Parathyroid adenoma (tissue), 2 donors: ENCODE measurements at regions not wholly inside any gene's neighbourhood (a gene's known extent, or its start where the extent isn't known, plus 50 kb on each side); places are given as distances from the start of the nearest gene placed in this dataset.

ENCODE experiments used
- H2AFZ ChIP-seq: fragments of 300-600 bp; sonication (generic); one replicate; pipeline ENCODE4 v1.7.0; 2017; ENCODE audit warnings: antibody characterized with exemption, mild to moderate bottlenecking
- H3K27ac ChIP-seq: fragments of 300-600 bp; sonication (generic); one replicate; pipeline ENCODE4 v1.7.0; 2017
- H3K27me3 ChIP-seq: fragments of 300-600 bp; sonication (generic); one replicate; pipeline ENCODE4 v1.7.0; 2017; ENCODE audit warnings: low read length; ENCODE audit not compliant: control insufficient read depth, insufficient read depth
- H3K36me3 ChIP-seq: fragments of 300-600 bp; sonication (generic); one replicate; pipeline ENCODE4 v1.7.0; 2017; ENCODE audit warnings: low read length; ENCODE audit not compliant: control insufficient read depth, insufficient read depth
- H3K4me1 ChIP-seq: fragments of 300-600 bp; sonication (generic); one replicate; pipeline ENCODE4 v1.7.0; 2017; ENCODE audit warnings: control low read depth
- H3K4me2 ChIP-seq: fragments of 300-600 bp; sonication (generic); one replicate; pipeline ENCODE4 v1.7.0; 2017; ENCODE audit warnings: low read length
- H3K4me3 ChIP-seq: fragments of 300-600 bp; sonication (generic); one replicate; pipeline ENCODE4 v1.7.0; 2017; ENCODE audit warnings: low read depth, low read length
- H3K79me2 ChIP-seq: fragments of 300-600 bp; sonication (generic); one replicate; pipeline ENCODE4 v1.7.0; 2017; ENCODE audit warnings: control low read depth
- H3K9ac ChIP-seq: fragments of 300-600 bp; sonication (generic); one replicate; pipeline ENCODE4 v1.7.0; 2017; ENCODE audit warnings: mild to moderate bottlenecking
- H3K9me3 ChIP-seq: fragments of 300-600 bp; sonication (generic); one replicate; pipeline ENCODE4 v1.7.0; 2017; ENCODE audit warnings: low read length; ENCODE audit not compliant: control insufficient read depth
- TF ChIP-seq, protein P1 (sequence below): fragments of 300-600 bp; sonication (generic); IDR thresholded peaks from one replicate; pipeline ENCODE4 v1.7.0; 2017; ENCODE audit warnings: antibody characterized with exemption, mild to moderate bottlenecking
- donor health status: primary hyperparathyroidism.

DNA sequence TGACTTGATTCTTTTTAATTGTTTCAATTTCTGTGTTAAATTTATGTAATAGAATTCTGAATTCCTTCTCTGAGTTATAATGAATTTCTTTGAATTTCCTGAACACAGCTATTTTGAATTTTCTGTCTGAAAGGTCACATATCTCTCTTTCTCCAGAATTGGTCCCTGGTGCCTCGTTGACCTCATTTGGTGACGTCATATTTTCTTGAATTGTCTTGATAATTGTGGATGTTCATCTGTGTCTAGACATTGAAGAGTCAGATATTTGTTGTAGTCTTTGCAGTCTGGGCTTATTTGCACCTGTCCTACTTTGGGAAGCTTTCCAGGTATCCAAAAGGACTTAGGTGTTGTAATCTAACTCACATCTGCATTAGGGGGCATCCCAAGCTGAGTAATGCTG is 111.4 kb upstream of the LRRTM4 start:
- Histone ChIP-seq H3K36me3 (no peaks in the 10 kb centered on the region), H3K9me3 (no peaks in the 10 kb centered on the region), H3K27ac (no peak overlapping the region), H3K9ac (no peak overlapping the region), H3K79me2 (no peaks in the 10 kb centered on the region), H3K4me3 (no peak overlapping the region), H3K27me3 (no peaks in the 10 kb centered on the region), H3K4me1 (no peaks in the 10 kb centered on the region), H3K4me2 (no peak overlapping the region), H2AFZ (no peak overlapping the region)
- TF ChIP-seq, protein P1, sequence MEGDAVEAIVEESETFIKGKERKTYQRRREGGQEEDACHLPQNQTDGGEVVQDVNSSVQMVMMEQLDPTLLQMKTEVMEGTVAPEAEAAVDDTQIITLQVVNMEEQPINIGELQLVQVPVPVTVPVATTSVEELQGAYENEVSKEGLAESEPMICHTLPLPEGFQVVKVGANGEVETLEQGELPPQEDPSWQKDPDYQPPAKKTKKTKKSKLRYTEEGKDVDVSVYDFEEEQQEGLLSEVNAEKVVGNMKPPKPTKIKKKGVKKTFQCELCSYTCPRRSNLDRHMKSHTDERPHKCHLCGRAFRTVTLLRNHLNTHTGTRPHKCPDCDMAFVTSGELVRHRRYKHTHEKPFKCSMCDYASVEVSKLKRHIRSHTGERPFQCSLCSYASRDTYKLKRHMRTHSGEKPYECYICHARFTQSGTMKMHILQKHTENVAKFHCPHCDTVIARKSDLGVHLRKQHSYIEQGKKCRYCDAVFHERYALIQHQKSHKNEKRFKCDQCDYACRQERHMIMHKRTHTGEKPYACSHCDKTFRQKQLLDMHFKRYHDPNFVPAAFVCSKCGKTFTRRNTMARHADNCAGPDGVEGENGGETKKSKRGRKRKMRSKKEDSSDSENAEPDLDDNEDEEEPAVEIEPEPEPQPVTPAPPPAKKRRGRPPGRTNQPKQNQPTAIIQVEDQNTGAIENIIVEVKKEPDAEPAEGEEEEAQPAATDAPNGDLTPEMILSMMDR, result no peak

DNA sequence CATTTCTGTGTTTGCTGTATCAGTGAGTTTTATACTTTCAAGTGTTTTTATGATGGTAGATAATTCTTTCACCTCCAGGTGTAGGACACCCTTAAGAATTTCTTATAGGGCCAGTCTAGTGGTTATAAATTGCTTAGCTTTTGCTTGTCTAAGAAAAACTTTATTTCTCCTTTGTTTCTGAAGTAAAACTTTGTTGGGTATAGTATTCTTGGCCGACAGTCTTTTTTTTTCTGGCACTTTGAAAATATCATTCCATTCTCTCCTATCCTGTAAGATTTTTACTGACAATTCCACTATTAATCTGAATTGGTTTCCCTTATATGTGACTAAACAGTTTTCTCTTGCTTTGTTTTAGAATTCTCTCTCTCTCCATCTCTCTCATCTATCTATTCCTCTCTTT is 118.7 kb upstream of the LRRTM4 start:
- no peak overlapping the region for H3K4me3 ChIP-seq
- no peaks in the 10 kb centered on the region for H3K9me3 ChIP-seq
- H3K79me2 ChIP-seq, result no peaks in the 10 kb centered on the region
- H3K27me3 ChIP-seq, result no peaks in the 10 kb centered on the region
- H3K36me3 ChIP-seq, result no peaks in the 10 kb centered on the region
- no peak overlapping the region for H3K9ac ChIP-seq
- no peaks in the 10 kb centered on the region for H3K4me1 ChIP-seq
- no peak overlapping the region for H2AFZ ChIP-seq
- H3K4me2 ChIP-seq, result no peak overlapping the region
- TF ChIP-seq, protein P1, result no peak
- H3K27ac ChIP-seq, result no peak overlapping the region

DNA sequence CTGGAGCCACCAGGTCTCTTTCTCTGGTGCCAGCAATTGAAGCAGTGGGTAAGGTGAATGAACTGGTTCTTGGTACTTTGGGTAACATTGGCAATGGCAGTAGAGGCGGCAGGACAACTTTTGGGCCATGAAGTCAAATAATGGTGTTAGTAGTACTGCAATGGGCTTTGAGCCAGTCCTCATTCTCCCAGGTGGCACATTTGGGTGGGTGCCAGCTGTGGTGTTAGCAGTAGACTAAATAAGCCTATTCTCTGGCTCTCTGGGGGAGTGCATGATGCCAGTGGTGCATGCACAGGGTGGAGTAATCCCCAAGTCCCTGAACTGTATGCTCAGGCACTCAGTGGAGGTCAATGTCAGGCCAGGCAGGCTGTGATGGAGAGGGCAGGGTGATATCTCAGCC is 120.2 kb upstream of the LRRTM4 start:
- TF ChIP-seq, protein P1, result no peak
- H3K4me2 ChIP-seq, result no peak overlapping the region
- H3K4me1 ChIP-seq, result no peaks in the 10 kb centered on the region
- H3K27ac ChIP-seq, result no peak overlapping the region
- H3K36me3 ChIP-seq, result no peaks in the 10 kb centered on the region
- H3K9me3 ChIP-seq, result no peaks in the 10 kb centered on the region
- H3K4me3 ChIP-seq, result no peak overlapping the region
- no peak overlapping the region for H2AFZ ChIP-seq
- no peaks in the 10 kb centered on the region for H3K27me3 ChIP-seq
- no peaks in the 10 kb centered on the region for H3K79me2 ChIP-seq
- no peak overlapping the region for H3K9ac ChIP-seq

DNA sequence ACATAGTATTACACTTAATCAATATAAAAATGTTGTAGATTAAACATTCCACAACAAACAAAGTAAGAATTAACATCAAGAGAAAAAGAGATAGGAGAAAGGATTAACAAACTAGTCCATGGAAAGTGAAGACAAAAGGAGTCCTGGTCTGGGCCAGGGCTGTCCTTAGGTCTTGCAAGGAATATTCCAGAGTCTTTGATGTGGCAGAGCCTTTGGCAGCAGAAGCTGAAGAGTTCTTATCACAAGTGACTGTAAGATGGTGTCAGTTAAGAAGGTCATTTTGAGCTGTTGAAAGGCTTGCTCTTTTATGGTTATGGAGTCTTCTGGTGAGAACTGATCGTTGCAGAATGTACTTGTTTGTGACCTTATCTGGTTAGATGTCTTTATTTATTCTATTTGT is 127.7 kb upstream of the LRRTM4 start:
- no peaks in the 10 kb centered on the region for H3K9me3 ChIP-seq
- H3K27ac ChIP-seq, result no peak overlapping the region
- TF ChIP-seq, protein P1, result no peak
- no peaks in the 10 kb centered on the region for H3K4me1 ChIP-seq
- H2AFZ ChIP-seq, result no peak overlapping the region
- H3K27me3 ChIP-seq, result no peaks in the 10 kb centered on the region
- H3K4me2 ChIP-seq, result no peak overlapping the region
- H3K36me3 ChIP-seq, result no peaks in the 10 kb centered on the region
- no peaks in the 10 kb centered on the region for H3K79me2 ChIP-seq
- H3K4me3 ChIP-seq, result no peak overlapping the region
- no peak overlapping the region for H3K9ac ChIP-seq

DNA sequence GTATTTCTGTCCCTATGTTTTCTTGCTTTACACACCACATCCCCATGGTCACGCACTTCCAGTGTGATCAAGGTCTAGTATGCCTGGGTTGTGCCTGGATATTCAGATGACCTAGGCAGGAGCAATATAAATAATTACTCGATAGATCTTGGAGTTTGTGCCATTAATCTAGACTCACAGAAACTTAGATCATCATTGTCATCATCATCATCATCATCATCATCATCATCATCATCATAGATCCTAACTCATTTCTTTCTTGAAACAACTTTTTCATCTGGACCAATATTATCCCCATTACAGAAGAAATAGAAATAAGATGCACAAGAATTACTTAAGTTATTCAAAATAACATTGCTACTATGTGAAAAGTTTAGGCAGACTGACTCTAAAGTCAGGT is 130.3 kb upstream of the LRRTM4 start:
- Histone ChIP-seq H3K9ac (no peak overlapping the region), H3K4me1 (no peaks in the 10 kb centered on the region), H3K79me2 (no peaks in the 10 kb centered on the region), H3K27me3 (no peaks in the 10 kb centered on the region), H3K4me2 (no peak overlapping the region), H2AFZ (no peak overlapping the region), H3K27ac (no peak overlapping the region), H3K4me3 (no peak overlapping the region), H3K36me3 (no peaks in the 10 kb centered on the region), H3K9me3 (no peaks in the 10 kb centered on the region)
- TF ChIP-seq, protein P1, result no peak
